Caco-2 (cell line): ENCODE measurements at regions not wholly inside any gene's neighbourhood (a gene's known extent, or its start where the extent isn't known, plus 50 kb on each side); places are given as distances from the start of the nearest gene placed in this dataset.

ENCODE experiments used
- BruUV-seq: library from RNA; stranded (reverse); fragments of 400-500 nt; replicated peaks from 2 replicates; lab custom pipeline; 2021; lab: Mats Ljungman, UMichigan
- CTCF ChIA-PET: fragments of 300-600 bp; sonication (Branson Sonifier 250); formaldehyde crosslinking; loops from one replicate; lab custom pipeline; 2022; ENCODE audit warnings: antibody characterized with exemption; lab: Charles Lee
- POLR2A ChIA-PET: fragments of 300-600 bp; sonication (Branson Sonifier 250); formaldehyde crosslinking; loops from one replicate; lab custom pipeline; 2022; ENCODE audit warnings: antibody characterized with exemption; lab: Charles Lee
- DNase-seq, 2 experiments: peaks; one replicate each; pipeline versions ENCODE4 v3.0.0 to v3.0.0-alpha.2; 2020 to 2022
- H3K27me3 ChIP-seq: replicated peaks from 2 replicates; pipeline ENCODE4 v1.6.0; 2011; ENCODE audit warnings: low read length; ENCODE audit not compliant: control insufficient read depth, insufficient read depth
- H3K36me3 ChIP-seq: 2 replicates; pipeline ENCODE4 v1.5.1; 2011; ENCODE audit warnings: low read length; ENCODE audit not compliant: control insufficient read depth, insufficient read depth
- H3K4me1 ChIP-seq: fragments of 250-450 bp; sonication (Bioruptor Pico); 2 replicates; pipeline ENCODE4 v1.5.1; 2020; ENCODE audit warnings: mild to moderate bottlenecking
- H3K4me3 ChIP-seq: 2 replicates; pipeline ENCODE4 v1.5.1; 2011; ENCODE audit warnings: low read depth, mild to moderate bottlenecking, control low read depth, low read length
- H3K9me3 ChIP-seq: fragments of 250-450 bp; sonication (Bioruptor Pico); 2 replicates; pipeline ENCODE4 v1.5.1; 2020; ENCODE audit warnings: mild to moderate bottlenecking, moderate library complexity
- H3K27ac Mint-ChIP-seq: one replicate; pipeline ENCODE4 v1.8.0; 2022; ENCODE audit warnings: mixed read lengths; ENCODE audit not compliant: unreplicated experiment
- H3K27me3 Mint-ChIP-seq: one replicate; pipeline ENCODE4 v1.8.0; 2022; ENCODE audit warnings: mixed read lengths; ENCODE audit not compliant: insufficient read depth, unreplicated experiment
- H3K36me3 Mint-ChIP-seq: one replicate; pipeline ENCODE4 v1.8.0; 2022; ENCODE audit warnings: mild to moderate bottlenecking, mixed read lengths; ENCODE audit not compliant: insufficient read depth, unreplicated experiment
- H3K4me1 Mint-ChIP-seq: one replicate; pipeline ENCODE4 v1.8.0; 2022; ENCODE audit warnings: low read depth, mixed read lengths; ENCODE audit not compliant: unreplicated experiment
- H3K4me3 Mint-ChIP-seq: one replicate; pipeline ENCODE4 v1.8.0; 2022; ENCODE audit warnings: mild to moderate bottlenecking, moderate library complexity, mixed read lengths; ENCODE audit not compliant: unreplicated experiment
- H3K9me3 Mint-ChIP-seq: one replicate; pipeline ENCODE4 v1.8.0; 2022; ENCODE audit warnings: mixed read lengths; ENCODE audit not compliant: unreplicated experiment
- CTCF ChIP-seq, 2 experiments: fragments of 200-600 bp in 1 of 2; IDR thresholded peaks; 1 replicate in 1 of 2; 2 replicates in 1 of 2; pipeline versions ENCODE4 v1.5.1 to v1.8.0; 2011 to 2022; ENCODE audit warnings: antibody characterized with exemption in 1 of 2, control low read depth in 1 of 2, inconsistent platforms in 1 of 2, low read depth in 1 of 2, low read length in 1 of 2, mild to moderate bottlenecking in 1 of 2, moderate library complexity in 1 of 2; ENCODE audit not compliant: insufficient read depth in 1 of 2, severe bottlenecking in 1 of 2, unreplicated experiment in 1 of 2
- intact Hi-C: fragments of 100-400 bp; cut with micrococcal nuclease; formaldehyde crosslinking; loops from one replicate; pipeline ENCODE4 v1.10.0; 2022; ENCODE audit not compliant: unreplicated experiment

- Histone ChIP-seq H3K9me3 (no peaks in the 10 kb centered on the region), H3K4me3 (no peak overlapping the region), H3K36me3 (no peaks in the 10 kb centered on the region), H3K27me3 (no peaks in the 10 kb centered on the region), H3K4me1 (no peaks in the 10 kb centered on the region)
- BruUV-seq = no TSS peak
- ChIA-PET CTCF (no interaction called here), POLR2A (no interaction called here)
- no peaks in the 10 kb centered on the region for H3K4me1 Mint-ChIP-seq
- no peaks in the 10 kb centered on the region for H3K36me3 Mint-ChIP-seq
- H3K27me3 Mint-ChIP-seq = no peaks in the 10 kb centered on the region
- no peak overlapping the region for H3K27ac Mint-ChIP-seq
- no peak for TF ChIP-seq CTCF (IDR thresholded peaks at IDR 0.05; ENCODE audit: insufficient read depth in 1 of 2, low read depth in 1 of 2, low read length in 1 of 2, severe bottlenecking in 1 of 2, unreplicated experiment in 1 of 2)
- DNase-seq = no peak
- no peaks in the 10 kb centered on the region for H3K9me3 Mint-ChIP-seq
- H3K4me3 Mint-ChIP-seq = no peak overlapping the region
- intact Hi-C loops = no loop called here
Observed at GRCh38 chr18:78875778-78876650, 103.6 kb upstream of the SALL3 start.

GRCh38 chr18:78876868-78877267, 102.8 kb upstream of the SALL3 start:
- no peaks in the 10 kb centered on the region for H3K9me3 Mint-ChIP-seq
- Histone ChIP-seq H3K27me3 (no peaks in the 10 kb centered on the region), H3K9me3 (no peaks in the 10 kb centered on the region), H3K36me3 (no peaks in the 10 kb centered on the region), H3K4me3 (no peak overlapping the region), H3K4me1 (no peaks in the 10 kb centered on the region)
- no TSS peak for BruUV-seq
- H3K27ac Mint-ChIP-seq = no peak overlapping the region
- ChIA-PET POLR2A (no interaction called here), CTCF (no interaction called here)
- no peaks in the 10 kb centered on the region for H3K27me3 Mint-ChIP-seq
- no peaks in the 10 kb centered on the region for H3K4me1 Mint-ChIP-seq
- intact Hi-C loops = no loop called here
- no peak for DNase-seq
- no peaks in the 10 kb centered on the region for H3K36me3 Mint-ChIP-seq
- no peak overlapping the region for H3K4me3 Mint-ChIP-seq
- no peak for TF ChIP-seq CTCF (IDR thresholded peaks at IDR 0.05; ENCODE audit: insufficient read depth in 1 of 2, low read depth in 1 of 2, low read length in 1 of 2, severe bottlenecking in 1 of 2, unreplicated experiment in 1 of 2)

- Histone ChIP-seq H3K4me3 (no peak overlapping the region), H3K4me1 (no peaks in the 10 kb centered on the region), H3K36me3 (no peaks in the 10 kb centered on the region), H3K9me3 (no peaks in the 10 kb centered on the region), H3K27me3 (no peaks in the 10 kb centered on the region)
- intact Hi-C loops = no loop called here
- BruUV-seq = no TSS peak
- TF ChIP-seq CTCF (IDR thresholded peaks at IDR 0.05; ENCODE audit: insufficient read depth in 1 of 2, low read depth in 1 of 2, low read length in 1 of 2, severe bottlenecking in 1 of 2, unreplicated experiment in 1 of 2) = no peak
- H3K27ac Mint-ChIP-seq = no peak overlapping the region
- CTCF ChIA-PET = no interaction called here
- DNase-seq = no peak
- H3K36me3 Mint-ChIP-seq = no peaks in the 10 kb centered on the region
- POLR2A ChIA-PET = no interaction called here
- no peaks in the 10 kb centered on the region for H3K27me3 Mint-ChIP-seq
- H3K9me3 Mint-ChIP-seq = no peaks in the 10 kb centered on the region
- no peak overlapping the region for H3K4me3 Mint-ChIP-seq
- no peaks in the 10 kb centered on the region for H3K4me1 Mint-ChIP-seq
Observed at GRCh38 chr18:78878335-78878734, 101.3 kb upstream of the SALL3 start.
